HCT116 (cell line): ENCODE measurements at regions not wholly inside any gene's neighbourhood (a gene's known extent, or its start where the extent isn't known, plus 50 kb on each side); places are given as distances from the start of the nearest gene placed in this dataset.

Experiments
- ATAC-seq: fragments of 200-7000 bp; cut with Tn5 transposase; 2 replicates; pipeline ENCODE4 v1.9.1; 2020; ENCODE audit warnings: mild to moderate bottlenecking, moderate library complexity
- BruUV-seq: library from RNA; stranded (reverse); fragments of 400-500 nt; replicated peaks from 2 replicates; lab custom pipeline; 2021; lab: Mats Ljungman, UMichigan
- CTCF ChIA-PET: fragments of 300-600 bp; sonication (Branson Sonifier 250); formaldehyde crosslinking; loops from one replicate; lab custom pipeline; 2021; ENCODE audit warnings: antibody characterized with exemption; lab: Charles Lee
- POLR2A ChIA-PET: fragments of 300-600, 350-600 bp; sonication (Branson Sonifier 250); formaldehyde crosslinking; loops from one replicate; lab custom pipeline; 2021; ENCODE audit warnings: antibody characterized with exemption; lab: Charles Lee
- RAD21 ChIA-PET, 2 experiments: fragments of 300-600 bp; sonication (Branson Sonifier 250); formaldehyde crosslinking; loops; one replicate each; lab custom pipeline; 2023; ENCODE audit warnings: low total read pairs in 2 of 2; ENCODE audit not compliant: uncharacterized antibody in 2 of 2, unreplicated experiment in 2 of 2, low non-redundant PET in 1 of 2; lab: Charles Lee
- DNase-seq: peaks from one replicate; pipeline ENCODE4 v3.0.0-alpha.2; 2010; ENCODE audit warnings: low read depth, low spot score
- H2AFZ ChIP-seq: fragments of 200-600 bp; shearing (Covaris generic), sonication (generic); 2 replicates; pipeline ENCODE4 v1.6.1; 2017; ENCODE audit warnings: low read depth, mixed run types, mixed read lengths, antibody characterized with exemption, low read length; ENCODE audit not compliant: poor library complexity, severe bottlenecking
- H3K27ac ChIP-seq: 2 replicates; pipeline ENCODE4 v1.5.1; 2012; ENCODE audit warnings: low read depth, low read length
- H3K27me3 ChIP-seq: fragments of 200-600 bp; sonication (generic); 2 replicates; pipeline ENCODE4 v1.6.1; 2016; ENCODE audit warnings: mixed run types, low read length, mixed read lengths; ENCODE audit not compliant: insufficient read depth
- H3K36me3 ChIP-seq, 2 experiments: fragments of 200-500 bp in 1 of 2; fragments of 200-600 bp in 1 of 2; sonication (Bioruptor generic) in 1 of 2; sonication (generic) in 1 of 2; 2 replicates each; pipeline versions ENCODE4 v1.5.1 to v1.6.1; 2014 to 2016; ENCODE audit warnings: low read length in 2 of 2, inconsistent platforms in 1 of 2, mixed read lengths in 1 of 2, mixed run types in 1 of 2; ENCODE audit not compliant: insufficient read depth in 2 of 2, control insufficient read depth in 1 of 2
- H3K4me1 ChIP-seq, 2 experiments: fragments of 200-600 bp in 1 of 2; sonication (generic) in 1 of 2; 2 replicates each; pipeline versions ENCODE4 v1.5.1 to v1.6.1; 2012 to 2017; ENCODE audit warnings: low read length in 2 of 2, inconsistent platforms in 1 of 2, mild to moderate bottlenecking in 1 of 2, mixed read lengths in 1 of 2, mixed run types in 1 of 2, moderate library complexity in 1 of 2; ENCODE audit not compliant: insufficient read depth in 2 of 2, control insufficient read depth in 1 of 2
- H3K4me2 ChIP-seq: fragments of 200-600 bp; sonication (generic); 2 replicates; pipeline ENCODE4 v1.6.1; 2017; ENCODE audit warnings: mixed run types, low read length, mixed read lengths
- H3K4me3 ChIP-seq, 2 experiments: fragments of 200-600 bp in 1 of 2; sonication (generic) in 1 of 2; replicated peaks in 1 of 2; 2 replicates each; pipeline ENCODE4 v1.5.1; 2011 to 2016; ENCODE audit warnings: low read length in 2 of 2, control low read depth in 1 of 2, low read depth in 1 of 2, mild to moderate bottlenecking in 1 of 2, mixed read lengths in 1 of 2, mixed run types in 1 of 2
- H3K79me2 ChIP-seq: fragments of 200-600 bp; sonication (generic); 2 replicates; pipeline ENCODE4 v1.6.1; 2017; ENCODE audit warnings: mild to moderate bottlenecking, mixed run types, low read length, moderate library complexity, mixed read lengths; ENCODE audit not compliant: insufficient read depth
- H3K9ac ChIP-seq: fragments of 200-600 bp; sonication (generic); 2 replicates; pipeline ENCODE4 v1.6.1; 2016; ENCODE audit warnings: low read length, mixed read lengths
- H3K9me2 ChIP-seq: fragments of 200-600 bp; sonication (generic), shearing (Covaris generic); 2 replicates; pipeline ENCODE4 v1.6.1; 2017; ENCODE audit warnings: mixed run types, mild to moderate bottlenecking, moderate library complexity; ENCODE audit not compliant: insufficient read depth
- H3K9me3 ChIP-seq, 2 experiments: fragments of 200-500 bp in 1 of 2; fragments of 200-600 bp in 1 of 2; sonication (Bioruptor generic) in 1 of 2; sonication (generic) in 1 of 2; 2 replicates each; pipeline ENCODE4 v1.6.1; 2014 to 2017; ENCODE audit warnings: low read length in 2 of 2, mixed read lengths in 2 of 2, inconsistent platforms in 1 of 2, low read depth in 1 of 2, mild to moderate bottlenecking in 1 of 2, mixed run types in 1 of 2, moderate library complexity in 1 of 2; ENCODE audit not compliant: control insufficient read depth in 1 of 2, insufficient read depth in 1 of 2
- H4K20me1 ChIP-seq: fragments of 200-600 bp; sonication (generic), shearing (Covaris generic); 2 replicates; pipeline ENCODE4 v1.6.1; 2017; ENCODE audit warnings: mixed run types, mild to moderate bottlenecking, moderate library complexity; ENCODE audit not compliant: insufficient read depth
- CEBPB ChIP-seq: IDR thresholded peaks from 2 replicates; pipeline ENCODE4 v1.6.1; 2012; ENCODE audit warnings: low read depth
- EGR1 ChIP-seq: IDR thresholded peaks from 2 replicates; pipeline ENCODE4 v1.6.1; 2012; ENCODE audit warnings: low read depth
- EZH2 ChIP-seq: fragments of 200-600 bp; sonication (generic); IDR thresholded peaks from 2 replicates; pipeline ENCODE4 v1.6.1; 2017; ENCODE audit warnings: antibody characterized with exemption, mixed run types
- EZH2phosphoT487 ChIP-seq: fragments of 200-600 bp; IDR thresholded peaks from 2 replicates; pipeline ENCODE4 v1.6.1; 2018; ENCODE audit warnings: antibody characterized with exemption, borderline replicate concordance
- FOSL1 ChIP-seq: IDR thresholded peaks from 2 replicates; pipeline ENCODE4 v1.6.1; 2012; ENCODE audit warnings: low read depth
- JUND ChIP-seq: IDR thresholded peaks from 2 replicates; pipeline ENCODE4 v1.6.1; 2012
- POLR2A ChIP-seq: IDR thresholded peaks from 2 replicates; pipeline ENCODE4 v1.7.0; 2011; ENCODE audit warnings: borderline replicate concordance; ENCODE audit not compliant: insufficient read depth, insufficient read length; ENCODE audit errors: extremely low read depth
- POLR2AphosphoS5 ChIP-seq: IDR thresholded peaks from 2 replicates; pipeline ENCODE4 v1.6.1; 2011; ENCODE audit warnings: mild to moderate bottlenecking, low read depth, low read length, moderate library complexity
- SP1 ChIP-seq: IDR thresholded peaks from 2 replicates; pipeline ENCODE4 v1.6.1; 2012; ENCODE audit warnings: low read depth
- SRF ChIP-seq: IDR thresholded peaks from 2 replicates; pipeline ENCODE4 v1.6.1; 2012; ENCODE audit warnings: low read depth
- TCF7L2 ChIP-seq: IDR thresholded peaks from 2 replicates; pipeline ENCODE4 v1.7.0; 2011; ENCODE audit warnings: borderline replicate concordance, inconsistent platforms; ENCODE audit not compliant: insufficient read depth, insufficient read length; ENCODE audit errors: extremely low read depth
- YY1 ChIP-seq: IDR thresholded peaks from 2 replicates; pipeline ENCODE4 v1.6.1; 2011; ENCODE audit warnings: low read length, low read depth, moderate library complexity, mild to moderate bottlenecking; ENCODE audit not compliant: insufficient replicate concordance; ENCODE audit errors: extremely low read depth
- ZFX ChIP-seq: fragments of 450-650 bp; IDR thresholded peaks from 2 replicates; pipeline ENCODE4 v1.6.1; 2017
- ZNF274 ChIP-seq: fragments of 200-500 bp; sonication (Bioruptor generic); IDR thresholded peaks from 2 replicates; pipeline ENCODE4 v1.6.1; 2014; ENCODE audit warnings: mild to moderate bottlenecking, low read depth, low read length, inconsistent platforms
- intact Hi-C: fragments of 100-400 bp; cut with micrococcal nuclease; formaldehyde crosslinking; loops from 2 replicates; pipeline ENCODE4 v1.10.0; 2022
- TF ChIP-seq, protein P1 (sequence below): IDR thresholded peaks from 2 replicates; pipeline ENCODE4 v1.6.1; 2012
- TF ChIP-seq, protein P2 (sequence below): IDR thresholded peaks from 2 replicates; pipeline ENCODE4 v1.6.1; 2011; ENCODE audit warnings: mild to moderate bottlenecking, low read length, moderate library complexity; ENCODE audit not compliant: insufficient replicate concordance; ENCODE audit errors: extremely low read depth
- TF ChIP-seq, protein P3 (sequence below): IDR thresholded peaks from 2 replicates; pipeline ENCODE4 v1.6.1; 2012

DNA sequence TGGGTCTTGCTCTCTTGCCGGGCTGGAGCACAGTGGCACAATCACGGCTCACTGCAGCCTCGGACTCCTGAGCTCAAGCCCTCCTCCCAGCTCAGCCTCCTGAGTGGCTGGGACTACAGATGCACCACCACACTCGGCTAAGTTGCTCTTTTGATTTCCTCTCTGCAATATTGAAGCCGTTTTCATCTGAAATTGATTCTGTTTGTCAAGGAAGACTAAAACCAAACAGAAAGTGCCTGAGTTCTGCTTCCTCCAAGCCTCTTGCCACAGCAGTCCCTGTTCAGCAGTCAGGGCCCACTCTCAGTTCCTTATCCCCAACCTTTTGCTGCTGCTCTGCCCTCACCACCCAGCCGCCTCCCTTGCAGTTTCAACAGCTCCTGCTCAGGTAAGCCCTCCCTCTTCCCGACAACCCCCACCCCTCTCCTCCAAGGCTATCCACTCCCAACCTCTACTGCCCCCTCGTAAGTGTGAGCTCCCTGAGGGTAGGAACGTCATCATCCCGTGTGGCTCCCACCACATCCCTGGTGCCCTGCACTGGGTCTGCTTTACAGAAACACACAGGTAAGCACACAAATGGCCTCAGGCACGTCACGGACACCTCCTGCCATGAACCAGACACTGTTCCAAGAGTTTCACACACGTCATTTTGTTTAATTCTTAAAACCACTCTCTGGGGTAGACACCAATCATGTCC lies 70.7 kb upstream of the TAB2 start:
- no peak for ATAC-seq
- Histone ChIP-seq H3K9me2 (no peaks in the 10 kb centered on the region), H4K20me1 (no peaks in the 10 kb centered on the region), H3K4me1 (peaks cover 15 to 23% of the 10 kb centered on the region in 2 experiments; a peak in 3 of 4 replicates), H3K36me3 (no peaks in the 10 kb centered on the region), H3K4me3 (no peak overlapping the region), H3K27me3 (no peaks in the 10 kb centered on the region), H3K4me2 (no peak overlapping the region), H2AFZ (no peak overlapping the region), H3K9me3 (no peaks in the 10 kb centered on the region), H3K79me2 (no peaks in the 10 kb centered on the region), H3K27ac (no peak overlapping the region), H3K9ac (no peak overlapping the region)
- POLR2A ChIA-PET = no interaction called here
- CTCF ChIA-PET = no interaction called here
- no TSS peak for BruUV-seq
- RAD21 ChIA-PET = no interaction called here
- no peak for TF ChIP-seq POLR2AphosphoS5
- TF ChIP-seq, protein P1, sequence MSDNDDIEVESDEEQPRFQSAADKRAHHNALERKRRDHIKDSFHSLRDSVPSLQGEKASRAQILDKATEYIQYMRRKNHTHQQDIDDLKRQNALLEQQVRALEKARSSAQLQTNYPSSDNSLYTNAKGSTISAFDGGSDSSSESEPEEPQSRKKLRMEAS = no peak
- TF ChIP-seq EGR1 = no peak
- TF ChIP-seq YY1 = no peak
- TF ChIP-seq SP1 = no peak
- no peak for TF ChIP-seq CEBPB
- TF ChIP-seq, protein P2, sequence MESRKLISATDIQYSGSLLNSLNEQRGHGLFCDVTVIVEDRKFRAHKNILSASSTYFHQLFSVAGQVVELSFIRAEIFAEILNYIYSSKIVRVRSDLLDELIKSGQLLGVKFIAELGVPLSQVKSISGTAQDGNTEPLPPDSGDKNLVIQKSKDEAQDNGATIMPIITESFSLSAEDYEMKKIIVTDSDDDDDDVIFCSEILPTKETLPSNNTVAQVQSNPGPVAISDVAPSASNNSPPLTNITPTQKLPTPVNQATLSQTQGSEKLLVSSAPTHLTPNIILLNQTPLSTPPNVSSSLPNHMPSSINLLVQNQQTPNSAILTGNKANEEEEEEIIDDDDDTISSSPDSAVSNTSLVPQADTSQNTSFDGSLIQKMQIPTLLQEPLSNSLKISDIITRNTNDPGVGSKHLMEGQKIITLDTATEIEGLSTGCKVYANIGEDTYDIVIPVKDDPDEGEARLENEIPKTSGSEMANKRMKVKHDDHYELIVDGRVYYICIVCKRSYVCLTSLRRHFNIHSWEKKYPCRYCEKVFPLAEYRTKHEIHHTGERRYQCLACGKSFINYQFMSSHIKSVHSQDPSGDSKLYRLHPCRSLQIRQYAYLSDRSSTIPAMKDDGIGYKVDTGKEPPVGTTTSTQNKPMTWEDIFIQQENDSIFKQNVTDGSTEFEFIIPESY = no peak
- TF ChIP-seq ZNF274 = no peak
- TF ChIP-seq ZFX = no peak
- TF ChIP-seq, protein P3, sequence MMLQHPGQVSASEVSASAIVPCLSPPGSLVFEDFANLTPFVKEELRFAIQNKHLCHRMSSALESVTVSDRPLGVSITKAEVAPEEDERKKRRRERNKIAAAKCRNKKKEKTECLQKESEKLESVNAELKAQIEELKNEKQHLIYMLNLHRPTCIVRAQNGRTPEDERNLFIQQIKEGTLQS = no peak
- no peak for TF ChIP-seq EZH2phosphoT487
- no peak for TF ChIP-seq JUND
- no peak for TF ChIP-seq FOSL1
- no peak for TF ChIP-seq SRF
- TF ChIP-seq TCF7L2 = no peak
- TF ChIP-seq EZH2 = no peak
- TF ChIP-seq POLR2A = no peak
- no peak for DNase-seq
- intact Hi-C loops = no loop called here
